ENCODE measurements at regions not wholly inside any gene's neighbourhood (a gene's known extent, or its start where the extent isn't known, plus 50 kb on each side); places are given as distances from the start of the nearest gene placed in this dataset.

DNA sequence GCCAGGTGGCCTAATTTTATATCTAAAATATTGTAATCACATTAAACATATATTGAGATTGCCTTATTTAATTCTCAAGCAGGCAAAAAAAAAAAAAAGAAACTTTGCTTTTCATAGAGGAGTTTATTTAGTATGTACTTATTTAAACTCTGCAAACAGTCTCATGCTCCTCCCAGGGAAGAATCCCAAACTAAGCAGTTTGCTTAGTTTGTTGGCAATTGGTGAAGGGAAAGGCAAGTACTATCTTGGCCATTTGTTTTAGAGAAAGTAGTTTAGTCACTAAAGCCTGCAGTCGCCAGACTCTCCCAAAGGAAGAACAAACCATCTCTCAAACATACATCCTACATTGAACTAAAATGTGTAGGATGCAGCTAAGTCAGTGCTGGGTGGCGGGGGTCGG, 226.8 kb downstream of the CDC14C start:
- TF ChIP-seq, protein P1, sequence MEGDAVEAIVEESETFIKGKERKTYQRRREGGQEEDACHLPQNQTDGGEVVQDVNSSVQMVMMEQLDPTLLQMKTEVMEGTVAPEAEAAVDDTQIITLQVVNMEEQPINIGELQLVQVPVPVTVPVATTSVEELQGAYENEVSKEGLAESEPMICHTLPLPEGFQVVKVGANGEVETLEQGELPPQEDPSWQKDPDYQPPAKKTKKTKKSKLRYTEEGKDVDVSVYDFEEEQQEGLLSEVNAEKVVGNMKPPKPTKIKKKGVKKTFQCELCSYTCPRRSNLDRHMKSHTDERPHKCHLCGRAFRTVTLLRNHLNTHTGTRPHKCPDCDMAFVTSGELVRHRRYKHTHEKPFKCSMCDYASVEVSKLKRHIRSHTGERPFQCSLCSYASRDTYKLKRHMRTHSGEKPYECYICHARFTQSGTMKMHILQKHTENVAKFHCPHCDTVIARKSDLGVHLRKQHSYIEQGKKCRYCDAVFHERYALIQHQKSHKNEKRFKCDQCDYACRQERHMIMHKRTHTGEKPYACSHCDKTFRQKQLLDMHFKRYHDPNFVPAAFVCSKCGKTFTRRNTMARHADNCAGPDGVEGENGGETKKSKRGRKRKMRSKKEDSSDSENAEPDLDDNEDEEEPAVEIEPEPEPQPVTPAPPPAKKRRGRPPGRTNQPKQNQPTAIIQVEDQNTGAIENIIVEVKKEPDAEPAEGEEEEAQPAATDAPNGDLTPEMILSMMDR (IDR thresholded peaks at IDR 0.05; ENCODE audit: low read depth, low read length): no peak
- TF ChIP-seq POLR2A (IDR thresholded peaks at IDR 0.05; ENCODE audit: extremely low read depth, insufficient read length) (no peak), MYC (IDR thresholded peaks at IDR 0.05; ENCODE audit: low read depth, low read length) (no peak)
- TF ChIP-seq, protein P2, sequence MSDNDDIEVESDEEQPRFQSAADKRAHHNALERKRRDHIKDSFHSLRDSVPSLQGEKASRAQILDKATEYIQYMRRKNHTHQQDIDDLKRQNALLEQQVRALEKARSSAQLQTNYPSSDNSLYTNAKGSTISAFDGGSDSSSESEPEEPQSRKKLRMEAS (IDR thresholded peaks at IDR 0.05; ENCODE audit: low read depth, low read length): no peak
